PFSK-1 (cell line): ENCODE measurements at regions not wholly inside any gene's neighbourhood (a gene's known extent, or its start where the extent isn't known, plus 50 kb on each side); places are given as distances from the start of the nearest gene placed in this dataset.

Experiments
- FOXP2 ChIP-seq: optimal IDR thresholded peaks from 2 replicates; pipeline ENCODE3; 2011; ENCODE audit warnings: borderline replicate concordance, control low read depth, inconsistent platforms; ENCODE audit not compliant: insufficient read depth; ENCODE audit errors: extremely low read length, extremely low read depth
- POLR2AphosphoS5 ChIP-seq: IDR thresholded peaks from 2 replicates; pipeline ENCODE4 v1.6.1; 2012; ENCODE audit warnings: low read depth, mild to moderate bottlenecking, control low read depth, low read length, moderate library complexity
- REST ChIP-seq, 2 experiments: IDR thresholded peaks; 2 replicates each; pipeline versions ENCODE4 v1.6.1 to v1.8.0; 2011 to 2012; ENCODE audit warnings: low read depth in 2 of 2, low read length in 2 of 2, control low read depth in 1 of 2, inconsistent platforms in 1 of 2, mild to moderate bottlenecking in 1 of 2, moderate library complexity in 1 of 2; ENCODE audit not compliant: insufficient read depth in 1 of 2
- SIN3A ChIP-seq: IDR thresholded peaks from 2 replicates; pipeline ENCODE4 v1.6.1; 2012; ENCODE audit warnings: mild to moderate bottlenecking, low read length, moderate library complexity, borderline replicate concordance; ENCODE audit not compliant: insufficient read depth
- TAF1 ChIP-seq: IDR thresholded peaks from 2 replicates; pipeline ENCODE4 v1.6.1; 2012; ENCODE audit warnings: low read length, control low read depth, borderline replicate concordance; ENCODE audit not compliant: insufficient read depth

GRCh38 chr4:32163125-32163524 is 1443.0 kb downstream of the PCDH7 start:
- TF ChIP-seq REST (IDR thresholded peaks at IDR 0.05; ENCODE audit: insufficient read depth in 1 of 2, low read depth in 2 of 2, low read length in 2 of 2) (no peak), FOXP2 (no peak), SIN3A (no peak), TAF1 (no peak), POLR2AphosphoS5 (no peak)

GRCh38 chr4:32169841-32170240 is 1449.7 kb downstream of the PCDH7 start:
- TF ChIP-seq REST (IDR thresholded peaks at IDR 0.05; ENCODE audit: insufficient read depth in 1 of 2, low read depth in 2 of 2, low read length in 2 of 2) (no peak), POLR2AphosphoS5 (no peak), SIN3A (no peak), FOXP2 (no peak), TAF1 (no peak)

- TF ChIP-seq FOXP2, result no peak
- no peak for TF ChIP-seq POLR2AphosphoS5
- no peak for TF ChIP-seq TAF1
- no peak for TF ChIP-seq SIN3A
Observed at GRCh38 chr4:32172086-32172485, 1451.9 kb downstream of the PCDH7 start.

GRCh38 chr4:32172761-32173160 is 1452.6 kb downstream of the PCDH7 start:
- no peak for TF ChIP-seq FOXP2
- no peak for TF ChIP-seq SIN3A
- no peak for TF ChIP-seq POLR2AphosphoS5
- TF ChIP-seq TAF1, result no peak
- TF ChIP-seq REST (IDR thresholded peaks at IDR 0.05; ENCODE audit: insufficient read depth in 1 of 2, low read depth in 2 of 2, low read length in 2 of 2), result no peak

- TF ChIP-seq SIN3A, result no peak
- no peak for TF ChIP-seq POLR2AphosphoS5
- TF ChIP-seq TAF1, result no peak
- no peak for TF ChIP-seq FOXP2
- TF ChIP-seq REST (IDR thresholded peaks at IDR 0.05; ENCODE audit: insufficient read depth in 1 of 2, low read depth in 2 of 2, low read length in 2 of 2), result no peak
Observed at GRCh38 chr4:32180086-32180485, 1459.9 kb downstream of the PCDH7 start.

- no peak for TF ChIP-seq TAF1
- TF ChIP-seq REST (IDR thresholded peaks at IDR 0.05; ENCODE audit: insufficient read depth in 1 of 2, low read depth in 2 of 2, low read length in 2 of 2), result no peak
- TF ChIP-seq POLR2AphosphoS5, result no peak
- no peak for TF ChIP-seq SIN3A
- TF ChIP-seq FOXP2, result no peak
Observed at GRCh38 chr4:32184186-32184585, 1464.0 kb downstream of the PCDH7 start.
